Stimulated activated CD4-positive, alpha-beta T cell treated with anti-CD3 and anti-CD28 coated beads, Interleukin-1b, Interleukin-23, amount 100 ng/mL, for 48 hours (primary cell): ENCODE measurements at regions not wholly inside any gene's neighbourhood (a gene's known extent, or its start where the extent isn't known, plus 50 kb on each side); places are given as distances from the start of the nearest gene placed in this dataset.
A peak's percentile ranks its signal among the peaks of the same experiment; 100 is the strongest.

Source experiments
- DNase-seq: peaks from one replicate; pipeline ENCODE4 v3.0.0-alpha.2; 2020

DNA sequence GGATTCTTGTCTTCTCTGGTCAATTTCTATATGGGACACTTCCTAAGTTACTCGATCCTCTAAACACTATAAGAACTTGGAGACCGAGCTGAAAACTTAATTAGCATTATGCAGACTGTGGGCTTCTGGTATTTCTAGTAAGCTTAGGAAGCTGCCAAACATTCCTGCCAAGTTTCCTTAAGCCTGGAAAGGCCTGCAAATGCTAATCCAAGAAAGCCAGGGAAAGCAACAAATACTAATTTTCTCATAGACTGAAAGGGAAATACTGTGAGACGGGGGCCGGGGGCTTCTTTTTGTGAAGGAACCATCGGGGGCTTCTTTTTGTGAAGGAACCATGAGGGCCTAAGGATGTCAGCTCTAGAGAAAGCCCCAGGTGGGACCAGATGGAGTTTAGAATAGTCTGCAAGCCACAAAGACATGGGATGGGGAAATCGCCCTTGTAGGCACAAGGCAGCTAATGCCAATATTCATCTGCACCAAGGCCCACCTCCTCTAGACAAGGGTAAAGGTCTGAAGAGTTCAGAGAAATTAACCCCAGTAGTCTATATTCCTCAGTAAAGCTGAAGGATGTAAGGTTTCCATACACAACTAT lies 332.4 kb upstream of the PRDM1 start:
- DNase-seq, result no peak

DNA sequence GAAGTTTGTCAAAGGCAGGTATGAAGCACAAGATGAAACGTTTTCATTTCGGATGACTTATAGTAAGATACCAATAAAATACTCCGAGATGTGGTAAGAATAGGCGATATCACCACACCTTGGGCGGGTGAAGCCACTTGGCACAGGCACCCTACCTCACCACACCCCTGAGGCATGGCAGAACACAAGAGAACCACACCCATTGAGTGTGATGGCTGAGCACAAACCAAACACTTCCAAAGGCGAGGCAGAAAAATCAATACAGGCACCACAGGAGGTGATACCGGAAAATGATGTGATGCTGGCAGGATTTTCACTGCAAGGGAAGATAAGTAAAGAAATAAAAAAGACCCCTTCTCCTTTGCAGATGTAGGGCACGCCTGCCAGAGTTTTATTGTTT lies 332.9 kb upstream of the PRDM1 start:
- DNase-seq, result no peak

DNA sequence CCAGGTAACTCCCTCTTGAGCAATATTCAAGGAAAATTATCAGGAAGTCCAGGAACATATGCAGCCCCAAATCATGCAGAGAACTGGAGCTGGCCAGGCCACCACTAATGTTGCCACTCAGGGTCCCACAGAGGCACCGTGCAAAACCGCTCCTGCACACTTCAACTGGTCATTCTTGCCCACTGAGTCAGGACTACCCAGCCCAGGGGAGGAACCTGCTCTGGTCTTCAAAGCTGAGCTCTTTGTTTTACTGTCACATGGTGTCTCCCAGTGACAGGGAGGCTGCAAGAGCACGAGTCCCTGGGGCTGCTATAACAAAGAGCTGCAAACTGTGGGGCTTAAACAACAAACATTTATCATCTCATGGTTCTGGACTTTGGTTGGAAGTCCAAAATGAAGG lies 336.0 kb upstream of the PRDM1 start:
- no peak for DNase-seq

DNA sequence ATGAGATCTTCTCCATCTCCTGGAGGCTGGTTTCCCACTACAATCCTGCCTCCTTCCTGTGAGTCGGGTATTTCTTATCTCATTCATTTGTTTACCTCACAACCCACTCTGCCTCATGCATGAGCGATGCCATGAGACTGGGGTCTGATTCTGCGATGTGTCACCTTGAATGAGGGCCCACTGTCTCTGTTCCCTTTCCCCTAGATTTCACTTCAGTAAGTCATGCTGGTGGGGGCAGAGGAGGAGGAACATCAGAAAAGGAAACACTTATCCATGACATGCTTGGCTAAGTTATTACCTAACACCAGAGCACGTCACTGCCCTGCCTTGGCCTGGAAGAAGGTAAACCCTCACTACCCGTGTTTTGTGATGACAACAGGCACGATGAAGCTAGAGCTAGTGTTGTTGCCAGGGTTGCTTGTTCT lies 337.4 kb upstream of the PRDM1 start:
- peak; percentile 16 for DNase-seq

DNA sequence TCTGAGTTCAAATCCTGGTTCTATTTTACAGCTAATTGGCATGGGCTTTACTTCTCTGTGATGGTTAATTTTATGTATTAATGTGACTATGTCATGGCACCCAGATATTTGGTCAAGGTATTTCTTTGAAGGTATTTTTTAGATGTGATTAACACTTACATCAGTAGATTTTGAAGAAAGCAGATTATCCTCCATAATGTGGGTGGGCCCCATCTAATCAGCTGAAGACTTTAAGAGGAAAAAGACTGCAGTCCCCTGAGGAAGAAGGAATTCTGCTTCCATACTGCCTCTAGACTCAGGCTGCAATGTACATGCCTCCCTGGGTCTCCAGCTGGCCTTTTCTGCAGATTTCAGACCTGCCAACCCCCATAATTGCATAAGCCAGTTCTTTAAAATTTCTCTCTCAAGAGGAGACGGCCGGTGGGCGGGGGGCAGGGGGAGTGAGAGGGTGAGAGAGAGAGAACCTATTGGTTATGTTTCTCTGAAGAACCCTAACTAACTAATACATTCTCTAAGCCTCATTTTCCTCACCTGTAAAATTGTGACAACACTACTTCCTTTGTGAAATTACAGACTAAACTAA lies 338.2 kb upstream of the PRDM1 start:
- no peak for DNase-seq

DNA sequence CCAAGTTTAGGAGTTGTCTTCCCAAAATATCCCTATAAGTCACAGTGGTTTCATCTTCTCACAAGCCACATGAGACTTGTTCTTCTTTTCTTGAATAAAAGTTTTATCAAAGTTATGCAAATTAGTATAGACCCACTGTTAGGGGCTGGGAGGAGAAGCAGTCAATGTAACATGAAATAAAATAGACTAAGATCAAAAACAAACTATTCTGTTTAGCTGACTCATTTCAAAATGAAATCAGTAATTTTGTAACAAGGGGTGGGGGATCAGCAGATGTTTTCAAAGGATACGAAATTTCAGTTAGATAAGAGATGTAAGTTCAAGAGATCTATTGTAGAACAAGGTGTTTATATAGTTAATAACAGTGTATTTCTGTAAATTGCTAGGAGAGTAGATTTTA lies 339.6 kb upstream of the PRDM1 start:
- DNase-seq, result no peak

DNA sequence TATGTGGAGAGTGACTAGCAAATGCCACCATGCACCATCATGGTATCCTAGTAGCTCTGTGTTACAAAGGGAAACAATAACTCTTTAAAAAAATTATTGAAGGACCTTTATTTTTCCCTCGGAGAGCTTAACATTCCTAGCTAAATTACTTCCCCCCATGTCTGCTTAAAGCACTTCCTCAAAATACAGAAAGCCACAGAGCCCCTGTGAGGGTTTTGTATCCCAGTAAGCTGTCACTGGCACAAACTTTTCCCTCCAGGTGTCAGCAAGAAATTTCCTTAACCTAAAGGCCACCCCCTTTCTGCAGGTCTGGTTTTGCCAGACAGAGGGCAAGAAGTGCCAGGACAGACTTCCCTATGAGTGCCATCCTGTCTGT lies 340.0 kb upstream of the PRDM1 start:
- no peak for DNase-seq

GRCh38 chr6:105745464-105746129 lies 340.5 kb upstream of the PRDM1 start:
- DNase-seq, result no peak

DNA sequence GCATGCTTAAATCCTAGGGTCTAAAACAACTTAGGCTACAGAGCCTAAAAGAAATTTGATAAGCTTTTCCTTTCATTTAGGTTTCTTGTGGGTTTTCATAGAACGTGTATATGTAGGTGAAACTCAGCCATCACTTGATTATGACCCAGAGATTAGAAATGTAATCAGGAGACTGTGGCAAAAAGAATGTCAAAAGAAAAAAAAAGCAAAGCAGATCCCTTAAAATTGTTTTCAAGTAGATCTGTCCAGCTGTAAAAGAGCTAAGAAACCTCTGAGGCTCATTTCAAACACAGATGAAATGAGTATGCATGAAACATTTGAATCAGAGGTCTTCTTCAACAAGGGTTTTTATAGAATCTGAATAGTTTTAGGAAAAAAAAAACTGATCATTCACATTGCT lies 341.3 kb upstream of the PRDM1 start:
- no peak for DNase-seq

- no peak for DNase-seq
Measured at GRCh38 chr6:105740946-105741645, 338.2 kb upstream of the PREP start.

DNA sequence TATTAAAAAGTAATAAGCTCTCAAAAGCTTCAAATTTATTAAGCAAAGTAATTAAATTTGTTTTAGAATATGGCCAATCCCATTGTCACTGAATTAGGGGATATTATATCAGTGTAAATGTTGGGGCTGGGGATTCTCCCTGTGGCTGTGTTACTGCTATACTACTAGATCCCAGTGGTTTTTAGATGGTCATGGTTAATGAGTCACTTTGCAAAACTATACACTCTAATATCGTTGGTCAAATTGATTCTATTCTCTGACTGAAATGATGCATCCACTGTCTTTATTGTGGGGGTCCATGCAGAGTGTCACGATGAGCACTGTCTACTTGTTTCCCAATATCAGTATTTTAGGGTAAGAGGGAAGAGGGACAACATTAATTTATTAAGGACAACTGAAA lies 336.9 kb upstream of the PREP start:
- DNase-seq, result no peak

- no peak for DNase-seq
Measured at GRCh38 chr6:105733556-105734162, 330.8 kb upstream of the PREP start.

DNA sequence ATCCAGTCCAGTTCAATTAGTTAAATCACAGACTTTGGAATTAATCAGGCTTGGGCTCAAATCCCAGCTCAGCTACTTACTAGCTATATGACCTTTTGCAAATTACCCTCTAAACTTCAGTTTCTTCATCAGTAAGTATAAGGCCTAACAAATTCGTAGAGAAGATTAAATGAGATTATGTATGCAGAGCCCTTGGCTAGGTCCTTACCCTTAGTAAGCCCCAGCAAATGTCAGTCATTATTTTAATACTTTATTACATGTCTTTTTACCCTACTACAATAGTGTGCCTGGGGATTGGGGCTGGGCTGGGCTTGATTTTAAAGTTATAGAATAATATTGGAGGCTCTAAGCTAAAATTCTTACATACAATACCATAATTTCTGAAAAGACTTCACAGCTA lies 326.1 kb upstream of the PREP start:
- no peak for DNase-seq

DNA sequence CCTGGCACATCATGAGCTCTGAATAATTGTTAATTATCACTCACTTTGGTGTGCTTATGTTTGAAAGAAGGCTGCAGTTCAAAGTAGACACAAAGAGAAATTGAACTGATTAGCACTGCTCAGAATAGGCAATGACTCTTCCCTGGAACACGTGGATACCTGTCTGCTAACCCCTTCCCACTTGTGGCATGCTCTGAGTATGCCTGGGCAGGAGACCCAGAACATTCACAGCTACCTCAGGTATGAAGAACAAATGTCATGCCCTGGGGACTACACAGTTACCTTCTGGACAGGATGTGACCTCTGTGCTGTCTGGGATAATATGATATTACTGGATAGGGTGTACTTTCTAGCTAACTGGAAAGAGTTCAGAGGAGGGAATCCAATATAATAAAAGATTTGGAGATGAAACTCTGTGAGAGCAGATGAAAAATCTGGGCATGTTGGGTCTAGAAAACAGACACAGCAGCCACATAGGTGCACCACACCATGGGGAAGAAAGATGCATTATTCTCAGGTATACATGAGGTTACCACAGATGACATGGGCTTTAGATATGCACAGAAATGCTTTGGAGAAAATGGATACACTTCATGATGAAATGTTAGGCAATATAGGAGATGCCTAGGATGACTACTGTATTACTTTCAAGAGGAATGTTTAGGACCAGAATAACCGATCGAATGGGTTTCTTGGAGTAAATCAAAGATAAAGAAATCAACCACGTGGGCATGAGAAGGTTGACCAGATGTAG lies 324.2 kb upstream of the PREP start:
- no peak for DNase-seq

- no peak for DNase-seq
Measured at GRCh38 chr6:105714846-105715245, 312.0 kb upstream of the PREP start.

GRCh38 chr6:105713474-105714118 lies 310.7 kb upstream of the PREP start:
- DNase-seq, result no peak

DNA sequence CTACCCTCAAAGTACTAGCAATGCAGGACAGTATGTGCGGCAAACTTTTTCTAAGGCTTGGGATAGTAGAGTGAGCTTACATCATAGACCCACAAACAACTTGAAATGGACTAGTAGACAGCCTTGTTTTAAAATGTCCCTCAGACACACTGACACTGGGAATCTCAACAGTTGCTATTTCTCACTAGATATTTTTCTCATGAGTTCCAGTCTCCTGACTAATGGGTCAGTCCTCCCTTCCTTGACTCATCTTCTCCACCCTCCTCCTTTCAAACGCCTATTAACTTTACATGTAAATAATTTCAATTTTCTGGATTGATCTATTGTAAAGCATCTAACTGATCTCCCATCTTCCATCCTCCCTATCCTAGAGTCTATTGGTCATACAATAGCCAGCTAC lies 308.3 kb upstream of the PREP start:
- DNase-seq, result no peak

DNA sequence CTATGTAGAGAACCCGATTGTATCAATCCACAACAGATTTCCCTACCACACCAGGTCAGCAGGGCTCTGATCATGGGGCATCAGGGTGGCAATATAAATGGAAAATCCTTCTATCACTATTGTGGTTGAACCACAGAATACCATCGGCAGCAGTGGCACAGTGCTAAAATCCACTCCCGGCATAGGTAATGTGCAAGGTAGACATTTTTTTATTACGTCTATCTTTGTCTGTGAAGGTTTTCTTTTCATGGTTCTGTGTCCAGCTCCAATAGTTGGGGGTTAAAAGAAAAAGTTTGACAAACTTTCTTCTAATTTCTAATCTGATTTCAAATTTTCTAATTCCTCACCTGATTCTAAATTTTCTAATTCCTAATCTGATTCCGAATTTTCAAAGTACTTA lies 302.7 kb upstream of the PREP start:
- no peak for DNase-seq

DNA sequence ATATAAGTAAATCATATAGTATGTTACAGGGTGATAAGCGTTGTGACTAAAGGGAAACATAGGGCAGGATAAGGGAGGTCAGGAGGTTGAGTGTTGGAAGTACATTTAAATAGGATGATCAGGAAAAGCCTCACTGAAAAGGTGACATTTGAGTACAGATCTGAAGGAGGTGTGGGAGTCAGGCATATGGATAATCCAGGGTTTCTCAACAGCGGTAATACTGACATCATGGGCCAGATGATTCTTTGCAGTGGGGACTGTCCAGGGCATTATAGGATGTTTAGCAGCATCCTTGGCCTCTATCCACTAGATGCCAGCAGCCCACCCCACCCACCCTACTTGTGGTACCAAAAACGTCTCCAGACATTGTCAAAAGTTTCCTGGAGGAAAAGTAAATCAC lies 292.6 kb upstream of the PREP start:
- DNase-seq, result no peak

DNA sequence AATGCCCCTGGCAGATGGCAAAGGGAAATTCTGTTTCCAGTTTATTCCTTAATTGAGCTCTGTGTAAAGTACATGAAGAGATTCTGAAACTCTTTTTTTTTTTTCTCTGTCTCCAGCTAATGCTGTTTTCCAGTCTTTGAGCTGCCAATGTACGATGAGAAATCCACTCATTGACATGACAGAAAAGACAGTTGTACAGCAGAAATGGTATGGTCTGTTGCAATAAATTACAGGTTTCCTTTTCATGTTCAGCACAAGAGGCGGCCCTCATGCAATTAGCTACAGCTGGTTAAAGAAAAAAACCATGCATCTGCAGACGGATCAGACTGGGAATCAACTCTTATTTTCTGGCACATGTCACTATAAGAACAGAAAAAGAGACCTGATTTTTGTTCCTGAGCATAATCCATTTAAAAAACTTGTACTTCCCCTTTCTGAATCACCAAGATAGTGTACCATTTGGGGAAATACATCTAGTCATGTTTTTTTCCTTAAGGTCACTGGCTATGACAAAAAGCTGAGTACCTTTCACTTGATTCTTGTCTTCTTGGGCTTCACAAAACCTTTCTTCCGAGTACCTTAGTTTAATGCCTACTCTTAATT lies 289.8 kb upstream of the PREP start:
- DNase-seq, result no peak

DNA sequence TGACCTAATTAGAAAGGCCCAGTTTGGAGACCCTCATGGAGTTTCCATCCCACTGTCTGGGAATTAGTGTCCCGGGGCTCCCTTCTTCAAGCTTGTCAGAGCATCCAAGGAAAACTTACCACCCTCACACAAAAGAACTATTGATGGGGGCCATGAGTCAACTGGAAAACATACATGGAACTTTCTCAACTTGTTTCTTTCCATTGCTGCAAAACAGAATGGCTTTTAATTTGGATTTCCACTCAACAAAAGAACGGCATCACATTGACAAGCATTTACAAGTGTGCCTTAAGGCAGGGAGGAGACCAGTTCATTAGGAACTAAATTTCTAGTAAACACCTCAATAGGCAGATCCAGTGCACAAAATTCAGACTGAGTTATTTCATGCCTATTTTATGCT lies 289.1 kb upstream of the PREP start:
- DNase-seq, result no peak

- DNase-seq, result no peak
Measured at GRCh38 chr6:105691081-105691480, 288.2 kb upstream of the PREP start.
